IPS DF 6.9 (cell line): ENCODE measurements at regions not wholly inside any gene's neighbourhood (a gene's known extent, or its start where the extent isn't known, plus 50 kb on each side); places are given as distances from the start of the nearest gene placed in this dataset.

Experiments used
- DNase-seq: peaks from one replicate; pipeline ENCODE4 v3.0.0-alpha.2; 2013; ENCODE audit warnings: low read depth, low spot score
- H3K27ac ChIP-seq: one replicate; pipeline ENCODE4 v1.5.1; 2013; ENCODE audit warnings: low read length, control low read depth
- H3K27me3 ChIP-seq: 2 replicates; pipeline ENCODE4 v1.6.1; 2013; ENCODE audit warnings: mild to moderate bottlenecking, low read length; ENCODE audit not compliant: control insufficient read depth, insufficient read depth
- H3K36me3 ChIP-seq: 2 replicates; pipeline ENCODE4 v1.6.1; 2013; ENCODE audit warnings: low read length; ENCODE audit not compliant: control insufficient read depth, insufficient read depth
- H3K4me1 ChIP-seq: 2 replicates; pipeline ENCODE4 v1.6.1; 2013; ENCODE audit warnings: low read length; ENCODE audit not compliant: control insufficient read depth, insufficient read depth
- H3K4me3 ChIP-seq: 2 replicates; pipeline ENCODE4 v1.5.1; 2013; ENCODE audit warnings: mild to moderate bottlenecking, low read length
- H3K9me3 ChIP-seq: 2 replicates; pipeline ENCODE4 v1.6.1; 2013; ENCODE audit warnings: low read length, inconsistent platforms; ENCODE audit not compliant: control insufficient read depth, insufficient read depth
- WGBS: extraction: QIAGEN DNeasy Blood & Tissue Kit; methylation state at CpG from one replicate; pipeline ENCODE4 v1.1.7; 2013; ENCODE audit warnings: mixed read lengths, missing lambda C conversion rate; ENCODE audit not compliant: insufficient read length, insufficient coverage; 5-methylcytosine and 5-hydroxymethylcytosine counted together

- no peaks in the 10 kb centered on the region for H3K27me3 ChIP-seq
- no peak for DNase-seq
- H3K36me3 ChIP-seq, result no peaks in the 10 kb centered on the region
- no peak overlapping the region for H3K27ac ChIP-seq
- no peak overlapping the region for H3K4me3 ChIP-seq
- no CpG with 5 or more reads among the region's 5 CpGs for WGBS
- H3K4me1 ChIP-seq, result no peaks in the 10 kb centered on the region
- H3K9me3 ChIP-seq, result no peaks in the 10 kb centered on the region
Measured at GRCh38 chr6:9543649-9544048, 871.2 kb downstream of the TFAP2A start.

GRCh38 chr6:9540534-9541126 lies 874.2 kb downstream of the TFAP2A start:
- no peak overlapping the region for H3K27ac ChIP-seq
- no peaks in the 10 kb centered on the region for H3K36me3 ChIP-seq
- no peak overlapping the region for H3K4me3 ChIP-seq
- WGBS, result no CpG with 5 or more reads among the region's 2 CpGs
- no peaks in the 10 kb centered on the region for H3K27me3 ChIP-seq
- no peak for DNase-seq
- no peaks in the 10 kb centered on the region for H3K4me1 ChIP-seq
- no peaks in the 10 kb centered on the region for H3K9me3 ChIP-seq

- no peaks in the 10 kb centered on the region for H3K27me3 ChIP-seq
- H3K4me1 ChIP-seq, result no peaks in the 10 kb centered on the region
- no peak overlapping the region for H3K27ac ChIP-seq
- no peak overlapping the region for H3K4me3 ChIP-seq
- no peaks in the 10 kb centered on the region for H3K36me3 ChIP-seq
- no peak for DNase-seq
- no peaks in the 10 kb centered on the region for H3K9me3 ChIP-seq
Measured at GRCh38 chr6:9540126-9540525, 874.7 kb downstream of the TFAP2A start.

- no peak overlapping the region for H3K4me3 ChIP-seq
- no CpG with 5 or more reads among the region's 4 CpGs for WGBS
- H3K27ac ChIP-seq, result no peak overlapping the region
- H3K36me3 ChIP-seq, result no peaks in the 10 kb centered on the region
- no peak for DNase-seq
- H3K4me1 ChIP-seq, result no peaks in the 10 kb centered on the region
- H3K27me3 ChIP-seq, result no peaks in the 10 kb centered on the region
- H3K9me3 ChIP-seq, result no peaks in the 10 kb centered on the region
Measured at GRCh38 chr6:9539231-9539755, 875.6 kb downstream of the TFAP2A start.

GRCh38 chr6:9537381-9537780 lies 877.5 kb downstream of the TFAP2A start:
- Histone ChIP-seq H3K36me3 (no peaks in the 10 kb centered on the region), H3K9me3 (no peaks in the 10 kb centered on the region), H3K27me3 (no peaks in the 10 kb centered on the region), H3K4me1 (no peaks in the 10 kb centered on the region), H3K27ac (no peak overlapping the region), H3K4me3 (no peak overlapping the region)
- no peak for DNase-seq
- WGBS, result no CpG with 5 or more reads among the region's 2 CpGs

GRCh38 chr6:9535106-9535505 lies 879.8 kb downstream of the TFAP2A start:
- Histone ChIP-seq H3K9me3 (no peaks in the 10 kb centered on the region), H3K27me3 (no peaks in the 10 kb centered on the region), H3K4me1 (no peaks in the 10 kb centered on the region), H3K4me3 (no peak overlapping the region), H3K36me3 (no peaks in the 10 kb centered on the region), H3K27ac (no peak overlapping the region)
- DNase-seq, result no peak
- WGBS, result no CpG with 5 or more reads among the region's 2 CpGs

GRCh38 chr6:9532621-9533557 lies 882.0 kb downstream of the TFAP2A start:
- Histone ChIP-seq H3K27me3 (no peaks in the 10 kb centered on the region), H3K27ac (no peak overlapping the region), H3K36me3 (no peaks in the 10 kb centered on the region), H3K4me3 (no peak overlapping the region), H3K4me1 (no peaks in the 10 kb centered on the region), H3K9me3 (no peaks in the 10 kb centered on the region)
- WGBS, result no CpG with 5 or more reads among the region's 3 CpGs
- no peak for DNase-seq

- Histone ChIP-seq H3K4me3 (no peak overlapping the region), H3K36me3 (no peaks in the 10 kb centered on the region), H3K4me1 (no peaks in the 10 kb centered on the region), H3K27me3 (no peaks in the 10 kb centered on the region), H3K9me3 (no peaks in the 10 kb centered on the region), H3K27ac (no peak overlapping the region)
- no CpG with 5 or more reads among the region's 4 CpGs for WGBS
- DNase-seq, result no peak
Measured at GRCh38 chr6:9527679-9528286, 887.1 kb downstream of the TFAP2A start.

- H3K36me3 ChIP-seq, result no peaks in the 10 kb centered on the region
- no peaks in the 10 kb centered on the region for H3K9me3 ChIP-seq
- no peaks in the 10 kb centered on the region for H3K4me1 ChIP-seq
- H3K27ac ChIP-seq, result no peak overlapping the region
- no peaks in the 10 kb centered on the region for H3K27me3 ChIP-seq
- DNase-seq, result no peak
- H3K4me3 ChIP-seq, result no peak overlapping the region
Measured at GRCh38 chr6:9523462-9523861, 891.4 kb downstream of the TFAP2A start.

- Histone ChIP-seq H3K27me3 (no peaks in the 10 kb centered on the region), H3K9me3 (no peaks in the 10 kb centered on the region), H3K4me1 (no peaks in the 10 kb centered on the region), H3K36me3 (no peaks in the 10 kb centered on the region), H3K27ac (no peak overlapping the region), H3K4me3 (no peak overlapping the region)
- no CpG with 5 or more reads among the region's 3 CpGs for WGBS
- no peak for DNase-seq
Measured at GRCh38 chr6:9522101-9522500, 892.8 kb downstream of the TFAP2A start.
